ENCODE measurements at regions not wholly inside any gene's neighbourhood (a gene's known extent, or its start where the extent isn't known, plus 50 kb on each side); places are given as distances from the start of the nearest gene placed in this dataset.

- no peak overlapping the region for H3K4me3 ChIP-seq (ENCODE audit: control insufficient read depth, low read depth, low read length)
- DNase-seq (ENCODE audit: low read depth), result no peak
- no peak for TF ChIP-seq CTCF (conservative IDR thresholded peaks at IDR 0.05; ENCODE audit: control insufficient read depth, insufficient read depth, low read depth, low read length)
These were observed 88.5 kb downstream of the MICALL2 start for GRCh38 chr7:1370738-1371137.

- no peak for DNase-seq (ENCODE audit: low read depth)
- no peak for TF ChIP-seq CTCF (conservative IDR thresholded peaks at IDR 0.05; ENCODE audit: control insufficient read depth, insufficient read depth, low read depth, low read length)
- H3K4me3 ChIP-seq (ENCODE audit: control insufficient read depth, low read depth, low read length), result no peak overlapping the region
These were observed 87.2 kb downstream of the MICALL2 start for GRCh38 chr7:1372063-1372462.

- no peak overlapping the region for H3K4me3 ChIP-seq (ENCODE audit: control insufficient read depth, low read depth, low read length)
- no peak for TF ChIP-seq CTCF (conservative IDR thresholded peaks at IDR 0.05; ENCODE audit: control insufficient read depth, insufficient read depth, low read depth, low read length)
- no peak for DNase-seq (ENCODE audit: low read depth)
These were observed 86.4 kb downstream of the MICALL2 start for GRCh38 chr7:1372671-1373379.

GRCh38 chr7:1377111-1377909 lies 82.0 kb downstream of the MICALL2 start:
- H3K4me3 ChIP-seq (ENCODE audit: control insufficient read depth, low read depth, low read length), result no peak overlapping the region
- no peak for TF ChIP-seq CTCF (conservative IDR thresholded peaks at IDR 0.05; ENCODE audit: control insufficient read depth, insufficient read depth, low read depth, low read length)
- DNase-seq (ENCODE audit: low read depth), result no peak

GRCh38 chr7:1378610-1379601 lies 80.4 kb downstream of the MICALL2 start:
- no peak for TF ChIP-seq CTCF (conservative IDR thresholded peaks at IDR 0.05; ENCODE audit: control insufficient read depth, insufficient read depth, low read depth, low read length)
- no peak overlapping the region for H3K4me3 ChIP-seq (ENCODE audit: control insufficient read depth, low read depth, low read length)
- no peak for DNase-seq (ENCODE audit: low read depth)

GRCh38 chr7:1380231-1380815 lies 78.9 kb downstream of the MICALL2 start:
- TF ChIP-seq CTCF (conservative IDR thresholded peaks at IDR 0.05; ENCODE audit: control insufficient read depth, insufficient read depth, low read depth, low read length), result no peak
- no peak overlapping the region for H3K4me3 ChIP-seq (ENCODE audit: control insufficient read depth, low read depth, low read length)
- no peak for DNase-seq (ENCODE audit: low read depth)

Data from fibroblast of mammary gland (primary cell).